ENCODE measurements at regions not wholly inside any gene's neighbourhood (a gene's known extent, or its start where the extent isn't known, plus 50 kb on each side); places are given as distances from the start of the nearest gene placed in this dataset.

GRCh38 chr7:91636129-91636724, 244.3 kb downstream of the MTERF1 start:
- TF ChIP-seq FOXJ3 (CRISPR knock-in tag; IDR thresholded peaks at IDR 0.05; ENCODE audit: borderline replicate concordance), result no peak
- peak; percentile 46 for TF ChIP-seq CTCF (IDR thresholded peaks at IDR 0.05)
- no peak for TF ChIP-seq MXD4 (CRISPR knock-in tag; IDR thresholded peaks at IDR 0.05; ENCODE audit: borderline replicate concordance)
